Immature natural killer cell (primary cell): ENCODE measurements at regions not wholly inside any gene's neighbourhood (a gene's known extent, or its start where the extent isn't known, plus 50 kb on each side); places are given as distances from the start of the nearest gene placed in this dataset.

Experiments
- DNase-seq, 3 donors: peaks; one replicate each; pipeline ENCODE4 v3.0.0; 2022; ENCODE audit warnings: mixed read lengths in 1 of 3
- H3K27ac Mint-ChIP-seq, 6 donors: one replicate each; pipeline ENCODE4 v1.8.0; 2020; ENCODE audit warnings: mixed read lengths in 6 of 6, mild to moderate bottlenecking in 5 of 6, inconsistent platforms in 4 of 6, moderate library complexity in 3 of 6
- H3K27me3 Mint-ChIP-seq, 3 donors: one replicate each; pipeline ENCODE4 v1.8.0; 2020 to 2021; ENCODE audit warnings: low read depth in 3 of 3, mild to moderate bottlenecking in 3 of 3, mixed read lengths in 3 of 3, moderate library complexity in 3 of 3, inconsistent platforms in 1 of 3
- H3K36me3 Mint-ChIP-seq, 3 donors: one replicate each; pipeline ENCODE4 v1.8.0; 2020; ENCODE audit warnings: mixed read lengths in 3 of 3, inconsistent platforms in 2 of 3, mild to moderate bottlenecking in 2 of 3
- H3K4me1 Mint-ChIP-seq, 2 donors: one replicate each; pipeline ENCODE4 v1.8.0; 2020; ENCODE audit warnings: inconsistent platforms in 2 of 2, mild to moderate bottlenecking in 2 of 2, mixed read lengths in 2 of 2, moderate library complexity in 1 of 2
- H3K4me3 Mint-ChIP-seq, 5 donors: one replicate each; pipeline ENCODE4 v1.8.0; 2020; ENCODE audit warnings: mild to moderate bottlenecking in 5 of 5, mixed read lengths in 5 of 5, inconsistent platforms in 3 of 5, moderate library complexity in 3 of 5
- H3K9me3 Mint-ChIP-seq, 6 donors: one replicate each; pipeline ENCODE4 v1.8.0; 2020; ENCODE audit warnings: mild to moderate bottlenecking in 6 of 6, mixed read lengths in 6 of 6, inconsistent platforms in 4 of 6, moderate library complexity in 3 of 6

DNA sequence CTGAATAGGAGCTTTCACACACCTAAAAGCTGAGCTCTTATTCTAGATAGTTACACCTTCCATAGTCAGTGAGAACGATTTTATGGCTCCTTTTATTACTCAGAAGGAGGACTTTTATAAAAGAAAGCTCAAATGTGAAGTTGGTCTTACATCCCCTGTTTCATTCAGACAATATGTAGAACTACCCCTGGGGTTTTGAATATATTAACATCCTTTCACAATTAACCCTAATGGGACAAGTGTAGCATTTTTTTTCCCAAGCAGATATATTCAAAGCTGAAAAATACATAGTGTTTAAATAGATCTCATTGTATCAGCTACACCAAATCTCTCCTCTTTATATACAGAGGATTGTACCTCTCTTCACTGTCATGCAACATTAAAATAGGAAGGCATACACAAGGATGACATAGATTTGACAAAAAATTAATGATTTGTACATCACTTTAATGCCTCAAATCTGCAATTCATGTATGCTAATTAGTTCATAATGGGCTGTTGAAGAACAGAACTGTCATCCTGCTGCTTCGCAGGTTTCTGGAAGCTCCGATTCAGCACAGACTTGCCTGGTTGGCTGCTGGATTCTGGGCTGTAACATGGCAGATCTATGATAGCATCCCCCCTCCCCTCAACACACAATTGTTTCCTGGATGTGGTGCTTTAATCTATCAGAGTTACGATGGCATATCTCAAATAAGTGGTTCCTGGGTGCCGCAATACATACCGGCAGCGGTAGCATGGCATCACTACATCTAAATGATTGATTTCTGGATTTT is 129.7 kb upstream of the PARD3B start:
- DNase-seq, result no peak
- no peaks in the 10 kb centered on the region for H3K4me1 Mint-ChIP-seq
- H3K36me3 Mint-ChIP-seq, result peaks cover 0 to 5% (median 0%) of the 10 kb centered on the region in 3 donors
- no peak overlapping the region for H3K27ac Mint-ChIP-seq
- peaks cover 5 to 17% (median 7%) of the 10 kb centered on the region in 6 donors for H3K9me3 Mint-ChIP-seq
- peaks cover 0 to 2% (median 2%) of the 10 kb centered on the region in 3 donors for H3K27me3 Mint-ChIP-seq
- H3K4me3 Mint-ChIP-seq, result no peak overlapping the region

DNA sequence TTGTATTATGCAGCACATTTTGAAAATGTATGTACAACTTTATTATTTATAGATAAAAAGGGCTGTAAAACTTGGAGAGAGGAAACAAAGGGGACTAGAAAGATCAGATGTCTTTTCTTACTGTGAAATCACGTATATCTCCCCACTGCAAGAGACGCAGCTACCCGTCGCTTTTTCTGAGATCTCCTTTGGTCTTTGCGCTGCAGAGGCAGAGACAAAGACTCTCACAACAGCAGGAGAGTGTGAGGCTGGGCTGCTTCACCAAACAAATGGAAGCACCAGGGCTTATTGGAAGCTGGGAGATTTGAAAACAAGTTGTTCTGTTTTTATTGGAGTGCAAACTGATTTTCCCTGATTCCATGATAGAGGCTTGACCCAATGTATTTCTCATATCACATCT is 129.0 kb upstream of the PARD3B start:
- H3K27me3 Mint-ChIP-seq, result peaks cover 0 to 2% (median 2%) of the 10 kb centered on the region in 3 donors
- H3K36me3 Mint-ChIP-seq, result peaks cover 0 to 5% (median 0%) of the 10 kb centered on the region in 3 donors
- H3K4me3 Mint-ChIP-seq, result no peak overlapping the region
- no peak overlapping the region for H3K27ac Mint-ChIP-seq
- peaks cover 5 to 17% (median 7%) of the 10 kb centered on the region in 6 donors for H3K9me3 Mint-ChIP-seq
- DNase-seq, result no peak
- H3K4me1 Mint-ChIP-seq, result no peaks in the 10 kb centered on the region

DNA sequence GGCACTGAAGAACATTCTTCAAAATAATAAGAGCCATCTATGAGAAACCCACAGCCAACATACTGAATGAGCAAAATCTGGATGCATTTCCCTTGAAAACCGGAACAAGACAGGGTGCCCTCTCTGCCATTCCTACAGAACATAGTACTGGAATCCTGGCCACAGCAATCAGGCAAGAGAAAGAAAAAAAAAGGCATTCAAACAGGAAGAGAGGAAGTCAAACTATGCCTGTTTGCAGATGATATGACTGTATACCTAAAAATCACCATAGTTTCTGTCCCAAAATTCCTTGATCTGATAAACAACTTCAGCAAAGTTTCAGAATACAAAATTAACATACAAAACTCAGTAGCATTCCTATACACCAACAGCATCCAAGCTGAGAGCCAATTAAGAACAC is 119.5 kb upstream of the PARD3B start:
- H3K9me3 Mint-ChIP-seq, result peaks cover 0 to 4% (median 2%) of the 10 kb centered on the region in 6 donors

DNA sequence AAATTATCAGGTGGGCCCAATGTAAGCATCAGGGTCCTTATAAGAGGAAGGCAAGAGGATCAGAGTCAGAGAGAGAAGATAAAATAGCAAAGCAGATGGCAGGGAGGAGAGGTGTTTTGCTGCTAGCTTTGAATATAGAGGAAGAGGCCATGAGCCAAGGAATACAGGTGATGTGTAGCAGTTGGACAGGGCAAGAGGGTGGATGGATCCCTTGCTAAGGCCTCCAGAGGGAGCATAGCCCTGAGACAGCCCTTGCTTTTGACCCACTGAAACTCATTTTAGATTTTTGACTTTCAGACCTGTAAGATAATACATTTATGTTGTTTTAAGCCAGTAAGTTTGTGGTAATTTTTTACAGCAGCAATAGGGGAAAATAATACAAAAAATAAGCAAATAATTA is 116.6 kb upstream of the PARD3B start:
- peaks cover 2 to 14% (median 12%) of the 10 kb centered on the region in 6 donors for H3K9me3 Mint-ChIP-seq
- H3K27me3 Mint-ChIP-seq, result peaks cover 0 to 2% (median 0%) of the 10 kb centered on the region in 3 donors
- DNase-seq, result no peak
- H3K27ac Mint-ChIP-seq, result no peak overlapping the region
- no peaks in the 10 kb centered on the region for H3K36me3 Mint-ChIP-seq
- H3K4me3 Mint-ChIP-seq, result no peak overlapping the region
- H3K4me1 Mint-ChIP-seq, result no peaks in the 10 kb centered on the region

More for the DNA sequence above, 119.5 kb upstream of the PARD3B start:
- no peak for DNase-seq
- no peak overlapping the region for H3K4me3 Mint-ChIP-seq
- H3K36me3 Mint-ChIP-seq, result no peaks in the 10 kb centered on the region
- no peaks in the 10 kb centered on the region for H3K4me1 Mint-ChIP-seq
- H3K27me3 Mint-ChIP-seq, result peaks cover 0 to under 1% (median 0%) of the 10 kb centered on the region in 3 donors
- no peak overlapping the region for H3K27ac Mint-ChIP-seq

DNA sequence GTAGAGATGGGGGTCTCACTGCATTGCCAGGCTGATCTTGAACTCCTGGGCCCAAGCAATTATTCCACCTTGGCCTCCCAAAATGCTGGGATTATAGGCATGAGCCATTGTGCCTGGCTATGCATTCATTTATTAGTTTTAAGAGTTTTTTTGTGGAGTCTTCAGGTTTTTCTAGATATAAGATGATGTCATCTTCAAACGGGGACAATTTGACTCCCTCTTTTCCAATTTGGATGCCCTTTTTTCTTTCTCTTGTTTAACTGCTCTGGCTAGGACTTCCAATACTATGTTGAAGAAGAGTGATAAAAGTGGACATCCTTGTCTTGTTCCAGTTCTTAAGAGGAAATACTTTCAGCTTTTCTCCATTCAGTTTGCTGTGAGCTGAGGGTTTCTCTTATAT is 113.7 kb upstream of the PARD3B start:
- no peaks in the 10 kb centered on the region for H3K36me3 Mint-ChIP-seq
- H3K9me3 Mint-ChIP-seq, result peaks cover 3 to 18% (median 10%) of the 10 kb centered on the region in 6 donors
- H3K4me3 Mint-ChIP-seq, result no peak overlapping the region
- H3K27me3 Mint-ChIP-seq, result peaks cover 0 to 3% (median 2%) of the 10 kb centered on the region in 3 donors
- DNase-seq, result no peak
- H3K4me1 Mint-ChIP-seq, result no peaks in the 10 kb centered on the region
- H3K27ac Mint-ChIP-seq, result no peak overlapping the region

DNA sequence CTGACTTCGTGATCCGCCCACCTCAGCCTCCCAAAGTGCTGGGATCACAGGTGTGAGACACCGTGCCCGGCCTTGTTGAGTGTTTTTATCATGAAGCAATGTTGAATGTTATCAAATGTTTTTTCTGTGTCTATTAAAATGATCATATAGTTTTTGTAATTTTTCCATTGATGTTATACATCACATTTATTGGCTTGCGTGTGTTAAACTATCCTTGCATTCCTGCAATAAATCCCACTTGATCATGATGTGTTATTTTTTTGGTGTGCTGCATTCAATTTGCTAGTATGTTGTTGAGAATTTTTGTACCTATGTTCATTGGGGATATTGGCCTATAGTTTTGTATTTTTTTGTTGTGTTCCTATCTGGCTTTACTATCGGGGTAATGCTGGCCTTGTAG is 113.1 kb upstream of the PARD3B start:
- no peak for DNase-seq
- Mint-ChIP-seq H3K9me3 (peaks cover 3 to 18% (median 10%) of the 10 kb centered on the region in 6 donors), H3K36me3 (no peaks in the 10 kb centered on the region), H3K27me3 (peaks cover 0 to 3% (median 2%) of the 10 kb centered on the region in 3 donors), H3K4me1 (no peaks in the 10 kb centered on the region), H3K27ac (no peak overlapping the region), H3K4me3 (no peak overlapping the region)

DNA sequence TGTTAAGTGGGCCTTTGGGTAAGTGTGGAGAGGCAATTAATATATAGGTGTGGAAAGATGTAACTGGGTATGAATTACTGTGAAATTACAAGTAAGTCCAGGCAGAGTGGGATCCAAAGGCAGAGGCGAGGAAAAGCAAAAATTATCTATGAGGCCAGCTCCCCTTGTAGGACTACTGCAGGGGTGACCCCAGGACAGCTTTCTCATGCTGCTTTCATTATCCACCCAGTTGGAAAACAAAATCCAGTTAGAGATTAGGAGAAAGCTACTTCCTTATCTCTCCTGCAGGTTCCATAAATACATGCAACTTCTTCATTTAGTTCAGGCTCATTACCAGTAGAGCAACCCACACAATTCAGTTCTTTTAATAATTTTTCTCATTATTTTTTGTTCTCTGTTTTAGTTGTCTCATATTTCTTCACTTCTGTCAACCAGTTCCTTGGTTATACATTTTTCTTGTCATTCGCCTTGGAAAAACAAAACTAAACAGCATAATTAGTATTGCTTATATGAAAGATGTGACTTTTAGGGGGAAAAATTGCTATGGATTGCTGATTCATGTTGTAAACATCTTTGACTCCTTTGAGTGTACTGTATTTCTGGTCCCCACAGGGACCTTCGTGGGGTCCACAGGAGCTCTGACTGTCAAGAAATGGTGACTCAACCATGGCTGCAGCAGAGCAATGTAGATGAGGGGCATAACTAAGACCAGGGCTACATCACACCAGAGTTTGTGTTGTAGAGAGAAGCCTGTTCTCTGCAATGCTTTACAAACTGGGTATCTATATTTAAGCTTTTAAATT is 110.4 kb upstream of the PARD3B start:
- DNase-seq, result no peak
- H3K27me3 Mint-ChIP-seq, result peaks cover 2 to 4% (median 3%) of the 10 kb centered on the region in 3 donors
- peaks cover 5 to 15% (median 10%) of the 10 kb centered on the region in 6 donors for H3K9me3 Mint-ChIP-seq
- no peak overlapping the region for H3K27ac Mint-ChIP-seq
- H3K36me3 Mint-ChIP-seq, result no peaks in the 10 kb centered on the region
- H3K4me3 Mint-ChIP-seq, result no peak overlapping the region
- H3K4me1 Mint-ChIP-seq, result no peaks in the 10 kb centered on the region

DNA sequence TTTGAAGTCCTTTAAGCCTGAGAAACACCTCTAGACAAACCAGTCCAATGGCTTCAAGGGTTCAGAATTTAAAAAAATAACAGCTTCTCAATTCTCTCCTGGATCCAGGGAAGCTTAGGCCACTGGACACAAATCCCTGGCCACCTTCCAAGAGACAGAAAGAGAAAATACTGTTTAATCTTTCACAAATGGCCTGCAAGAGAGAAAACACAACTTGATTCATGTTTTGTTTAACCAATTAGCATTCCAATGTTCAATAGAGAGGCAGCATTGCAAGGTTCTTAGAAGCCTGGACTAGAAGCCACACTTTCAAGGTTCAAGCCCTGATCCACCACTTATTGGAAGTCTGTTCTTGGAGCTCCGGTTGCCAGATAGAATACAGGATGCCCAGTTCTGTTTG is 109.0 kb upstream of the PARD3B start:
- Mint-ChIP-seq H3K27me3 (peaks cover 0 to 4% (median 3%) of the 10 kb centered on the region in 3 donors), H3K9me3 (peaks cover 5 to 15% (median 11%) of the 10 kb centered on the region in 6 donors), H3K36me3 (no peaks in the 10 kb centered on the region), H3K4me3 (no peak overlapping the region), H3K27ac (no peak overlapping the region), H3K4me1 (no peaks in the 10 kb centered on the region)
- DNase-seq, result no peak

DNA sequence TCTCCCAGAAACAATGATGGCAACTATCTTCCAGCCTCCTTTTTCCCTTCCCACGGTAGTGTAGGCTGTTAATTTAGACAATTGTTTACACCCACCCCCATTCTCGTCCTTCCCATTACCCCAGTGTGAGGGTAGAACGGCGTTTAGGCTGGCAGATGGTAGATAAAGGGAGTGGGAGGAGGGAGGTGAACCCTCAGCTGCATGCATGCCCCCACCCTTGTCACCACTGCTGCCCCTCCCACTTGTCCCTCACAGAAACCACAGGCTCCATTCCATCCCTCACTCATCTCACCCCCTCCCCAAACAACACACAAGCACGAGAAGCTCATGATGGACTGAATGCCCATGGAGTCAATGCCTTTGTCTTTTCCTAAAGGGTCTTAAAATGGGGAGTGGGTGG is 107.9 kb upstream of the PARD3B start:
- DNase-seq, result no peak
- H3K4me3 Mint-ChIP-seq, result no peak overlapping the region
- H3K36me3 Mint-ChIP-seq, result no peaks in the 10 kb centered on the region
- H3K27me3 Mint-ChIP-seq, result peaks cover 0 to 4% (median 3%) of the 10 kb centered on the region in 3 donors
- H3K9me3 Mint-ChIP-seq, result peaks cover 5 to 16% (median 11%) of the 10 kb centered on the region in 6 donors
- no peaks in the 10 kb centered on the region for H3K4me1 Mint-ChIP-seq
- no peak overlapping the region for H3K27ac Mint-ChIP-seq

DNA sequence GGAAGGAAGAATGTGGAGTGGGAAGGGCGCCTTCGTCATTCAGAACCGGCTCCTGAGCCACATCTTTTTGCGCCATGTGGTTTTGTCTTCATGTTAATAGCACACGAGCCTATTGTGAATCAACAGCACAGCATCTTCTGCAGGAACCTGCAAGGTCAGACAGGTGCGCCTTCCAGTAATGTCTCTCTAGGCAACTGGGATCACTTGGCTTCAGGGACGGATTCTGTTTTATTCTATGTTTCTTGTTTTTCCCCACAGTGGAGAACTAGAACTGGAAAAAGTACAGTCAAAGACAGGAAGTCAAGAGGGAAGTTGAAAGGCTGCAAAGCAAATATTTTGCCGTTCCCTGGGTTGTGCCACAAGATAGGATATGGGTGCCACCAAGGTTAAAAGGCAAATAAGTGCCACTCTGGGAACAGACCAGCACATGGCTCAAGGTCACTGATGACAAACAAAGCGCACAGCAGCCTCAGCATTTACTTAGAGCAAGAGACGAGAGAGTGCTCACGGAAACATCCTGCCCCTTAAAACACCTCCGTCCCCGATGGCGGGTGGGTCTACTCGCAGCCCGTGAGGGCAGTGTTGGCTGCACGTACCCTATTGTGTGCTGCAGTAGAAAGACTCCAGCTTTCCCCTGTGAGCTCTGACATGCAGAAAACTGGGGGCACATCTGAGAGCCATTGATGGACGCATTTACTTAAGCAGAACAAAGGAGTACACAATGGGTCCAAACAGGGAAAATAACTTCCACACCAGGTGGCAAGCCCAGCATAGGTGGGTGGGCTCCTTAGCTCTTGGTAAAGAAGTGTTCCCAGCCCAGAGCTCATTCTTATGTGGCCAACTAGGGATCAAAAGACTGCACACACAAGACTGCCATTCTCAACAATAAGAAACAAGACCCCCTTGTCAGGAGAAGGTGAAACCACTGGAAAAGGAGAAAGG is 107.2 kb upstream of the PARD3B start:
- Mint-ChIP-seq H3K4me3 (no peak overlapping the region), H3K27ac (no peak overlapping the region), H3K36me3 (no peaks in the 10 kb centered on the region), H3K9me3 (peaks cover 0 to 16% (median 4%) of the 10 kb centered on the region in 6 donors), H3K27me3 (peaks cover 0 to 4% (median 3%) of the 10 kb centered on the region in 3 donors), H3K4me1 (no peaks in the 10 kb centered on the region)
- no peak for DNase-seq

DNA sequence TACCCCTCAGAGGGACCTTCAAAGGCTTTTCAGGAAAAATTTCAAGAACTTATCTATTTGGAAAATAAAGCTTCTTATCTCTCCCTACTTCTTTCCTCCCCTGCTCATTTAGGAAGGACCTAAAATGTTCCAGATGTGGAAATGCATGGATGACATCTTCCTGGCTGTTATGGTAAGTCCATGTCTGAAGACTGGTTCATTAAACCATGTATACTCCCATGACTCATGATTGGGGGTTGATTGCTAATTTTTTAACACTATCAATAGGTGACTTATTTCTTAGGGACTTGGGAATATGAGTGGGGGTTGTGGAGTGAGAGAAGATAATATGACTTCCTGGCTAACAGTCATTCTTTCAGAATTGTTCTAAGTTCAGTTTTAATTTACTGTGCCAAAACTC is 104.0 kb upstream of the PARD3B start:
- no peaks in the 10 kb centered on the region for H3K4me1 Mint-ChIP-seq
- H3K27me3 Mint-ChIP-seq, result peaks cover 0 to 3% (median 2%) of the 10 kb centered on the region in 3 donors
- no peak overlapping the region for H3K4me3 Mint-ChIP-seq
- H3K9me3 Mint-ChIP-seq, result peaks cover 0 to 14% (median 4%) of the 10 kb centered on the region in 6 donors
- H3K27ac Mint-ChIP-seq, result no peak overlapping the region
- no peaks in the 10 kb centered on the region for H3K36me3 Mint-ChIP-seq
- DNase-seq, result no peak

DNA sequence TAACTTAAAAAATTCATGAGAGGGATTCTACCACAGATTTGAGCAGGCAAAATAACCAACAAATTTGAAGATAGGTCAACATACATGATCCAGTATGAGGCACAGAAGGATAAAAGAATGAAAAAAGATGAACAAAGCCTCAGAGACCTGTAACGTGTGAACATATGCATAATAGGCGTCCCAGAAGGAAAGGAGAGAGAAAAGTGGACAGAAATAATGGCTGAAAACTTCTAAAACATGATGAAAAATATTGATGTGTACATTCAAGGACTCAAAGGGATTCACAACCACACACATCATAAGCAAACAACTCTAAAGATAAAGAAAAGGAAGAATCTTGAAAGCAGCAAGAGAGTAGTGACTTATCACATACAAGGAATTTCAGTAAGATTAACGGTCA is 100.1 kb upstream of the PARD3B start:
- Mint-ChIP-seq H3K27ac (no peak overlapping the region), H3K4me1 (no peaks in the 10 kb centered on the region), H3K4me3 (no peak overlapping the region), H3K9me3 (peaks cover 0 to 19% (median 2%) of the 10 kb centered on the region in 6 donors), H3K36me3 (no peaks in the 10 kb centered on the region), H3K27me3 (peaks cover 0 to 4% (median 0%) of the 10 kb centered on the region in 3 donors)
- no peak for DNase-seq

DNA sequence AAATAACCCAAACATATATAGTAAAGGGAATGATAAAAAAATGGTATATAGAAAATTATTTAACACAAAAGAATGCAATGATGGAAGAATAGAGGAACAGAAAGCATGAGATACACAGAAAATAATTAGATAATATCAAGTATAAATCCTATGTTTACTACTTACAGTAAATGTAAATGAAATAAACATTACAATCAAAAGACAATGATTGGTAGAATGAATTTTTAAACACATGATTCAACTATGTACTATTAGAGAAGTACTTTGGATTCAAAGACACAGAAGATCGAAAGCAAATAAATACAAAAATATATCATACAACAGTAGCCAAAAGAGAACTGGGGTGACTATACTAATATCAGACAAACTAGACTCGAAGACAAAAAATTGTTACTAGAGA is 97.6 kb upstream of the PARD3B start:
- no peaks in the 10 kb centered on the region for H3K4me1 Mint-ChIP-seq
- H3K9me3 Mint-ChIP-seq, result peaks cover 0 to 10% (median 0%) of the 10 kb centered on the region in 6 donors
- peaks cover 0 to 4% (median 0%) of the 10 kb centered on the region in 3 donors for H3K27me3 Mint-ChIP-seq
- no peaks in the 10 kb centered on the region for H3K36me3 Mint-ChIP-seq
- DNase-seq, result no peak
- H3K4me3 Mint-ChIP-seq, result no peak overlapping the region
- no peak overlapping the region for H3K27ac Mint-ChIP-seq
